ENCODE measurements at regions not wholly inside any gene's neighbourhood (a gene's known extent, or its start where the extent isn't known, plus 50 kb on each side); places are given as distances from the start of the nearest gene placed in this dataset.

GRCh38 chr18:68041327-68041726 lies 524.8 kb upstream of the DSEL start:
- TF ChIP-seq, protein P1, sequence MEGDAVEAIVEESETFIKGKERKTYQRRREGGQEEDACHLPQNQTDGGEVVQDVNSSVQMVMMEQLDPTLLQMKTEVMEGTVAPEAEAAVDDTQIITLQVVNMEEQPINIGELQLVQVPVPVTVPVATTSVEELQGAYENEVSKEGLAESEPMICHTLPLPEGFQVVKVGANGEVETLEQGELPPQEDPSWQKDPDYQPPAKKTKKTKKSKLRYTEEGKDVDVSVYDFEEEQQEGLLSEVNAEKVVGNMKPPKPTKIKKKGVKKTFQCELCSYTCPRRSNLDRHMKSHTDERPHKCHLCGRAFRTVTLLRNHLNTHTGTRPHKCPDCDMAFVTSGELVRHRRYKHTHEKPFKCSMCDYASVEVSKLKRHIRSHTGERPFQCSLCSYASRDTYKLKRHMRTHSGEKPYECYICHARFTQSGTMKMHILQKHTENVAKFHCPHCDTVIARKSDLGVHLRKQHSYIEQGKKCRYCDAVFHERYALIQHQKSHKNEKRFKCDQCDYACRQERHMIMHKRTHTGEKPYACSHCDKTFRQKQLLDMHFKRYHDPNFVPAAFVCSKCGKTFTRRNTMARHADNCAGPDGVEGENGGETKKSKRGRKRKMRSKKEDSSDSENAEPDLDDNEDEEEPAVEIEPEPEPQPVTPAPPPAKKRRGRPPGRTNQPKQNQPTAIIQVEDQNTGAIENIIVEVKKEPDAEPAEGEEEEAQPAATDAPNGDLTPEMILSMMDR (conservative IDR thresholded peaks at IDR 0.05; ENCODE audit: low read length) = no peak
- no peak for TF ChIP-seq EZH2phosphoT487 (IDR thresholded peaks at IDR 0.05; ENCODE audit: borderline replicate concordance)
